ENCODE measurements at regions not wholly inside any gene's neighbourhood (a gene's known extent, or its start where the extent isn't known, plus 50 kb on each side); places are given as distances from the start of the nearest gene placed in this dataset.

GRCh38 chr5:164962329-164962961 lies 1457.0 kb downstream of the MAT2B start:
- Histone ChIP-seq H3K4me3 (no peak overlapping the region), H3K27ac (no peak overlapping the region)
- TF ChIP-seq, protein P1, sequence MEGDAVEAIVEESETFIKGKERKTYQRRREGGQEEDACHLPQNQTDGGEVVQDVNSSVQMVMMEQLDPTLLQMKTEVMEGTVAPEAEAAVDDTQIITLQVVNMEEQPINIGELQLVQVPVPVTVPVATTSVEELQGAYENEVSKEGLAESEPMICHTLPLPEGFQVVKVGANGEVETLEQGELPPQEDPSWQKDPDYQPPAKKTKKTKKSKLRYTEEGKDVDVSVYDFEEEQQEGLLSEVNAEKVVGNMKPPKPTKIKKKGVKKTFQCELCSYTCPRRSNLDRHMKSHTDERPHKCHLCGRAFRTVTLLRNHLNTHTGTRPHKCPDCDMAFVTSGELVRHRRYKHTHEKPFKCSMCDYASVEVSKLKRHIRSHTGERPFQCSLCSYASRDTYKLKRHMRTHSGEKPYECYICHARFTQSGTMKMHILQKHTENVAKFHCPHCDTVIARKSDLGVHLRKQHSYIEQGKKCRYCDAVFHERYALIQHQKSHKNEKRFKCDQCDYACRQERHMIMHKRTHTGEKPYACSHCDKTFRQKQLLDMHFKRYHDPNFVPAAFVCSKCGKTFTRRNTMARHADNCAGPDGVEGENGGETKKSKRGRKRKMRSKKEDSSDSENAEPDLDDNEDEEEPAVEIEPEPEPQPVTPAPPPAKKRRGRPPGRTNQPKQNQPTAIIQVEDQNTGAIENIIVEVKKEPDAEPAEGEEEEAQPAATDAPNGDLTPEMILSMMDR (IDR thresholded peaks at IDR 0.05): no peak
- no peak for DNase-seq (ENCODE audit: low spot score)

- DNase-seq (ENCODE audit: low spot score): no peak
- Histone ChIP-seq H3K27ac (no peak overlapping the region), H3K4me3 (no peak overlapping the region)
- TF ChIP-seq, protein P1 (IDR thresholded peaks at IDR 0.05): no peak
Measured at GRCh38 chr5:164966611-164967010, 1461.2 kb downstream of the MAT2B start.

- TF ChIP-seq, protein P1 (IDR thresholded peaks at IDR 0.05): no peak
- Histone ChIP-seq H3K27ac (no peak overlapping the region), H3K4me3 (no peak overlapping the region)
- no peak for DNase-seq (ENCODE audit: low spot score)
Measured at GRCh38 chr5:164967354-164967753, 1461.9 kb downstream of the MAT2B start.

DNA sequence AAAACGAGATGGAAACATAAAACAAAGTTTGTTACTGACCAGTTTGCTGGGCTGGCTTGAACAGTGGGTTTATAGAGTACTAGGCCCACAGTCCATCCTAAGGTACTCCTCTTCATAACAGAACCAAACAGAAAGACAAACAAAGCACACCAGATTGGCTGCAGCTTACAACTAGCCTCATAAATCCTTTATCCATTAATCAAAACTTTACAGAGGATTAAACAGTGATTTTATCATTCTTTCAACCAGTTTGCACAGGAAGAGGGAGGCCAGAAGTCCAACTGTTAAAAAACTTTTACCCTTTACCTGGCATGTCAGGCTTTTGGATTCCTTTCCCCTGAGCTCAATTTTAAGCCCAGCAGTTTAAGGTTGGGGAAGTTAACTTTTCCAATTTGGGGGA lies 1467.6 kb downstream of the MAT2B start:
- TF ChIP-seq, protein P1 (IDR thresholded peaks at IDR 0.05): no peak
- H3K27ac ChIP-seq: no peak overlapping the region

DNA sequence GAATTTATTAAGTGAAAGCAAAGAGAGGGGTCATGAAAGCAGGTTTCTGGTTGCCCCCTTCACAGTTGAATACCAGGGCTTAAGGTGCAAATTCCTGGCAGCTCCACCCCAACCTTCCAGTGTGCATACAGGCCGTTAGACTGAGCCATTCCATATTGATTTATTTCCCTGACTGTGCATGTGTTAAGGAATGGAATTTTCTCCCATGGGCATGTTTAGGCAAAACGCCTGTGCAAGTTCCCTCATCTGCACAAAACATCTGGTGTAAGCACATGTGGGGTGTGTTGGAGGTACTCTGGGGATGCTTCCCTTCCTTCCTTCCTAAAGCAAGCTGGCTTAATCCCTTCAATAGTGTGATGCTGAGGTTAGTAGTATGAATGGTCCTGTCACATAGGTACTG lies 1470.6 kb downstream of the MAT2B start:
- Histone ChIP-seq H3K4me3 (no peak overlapping the region), H3K27ac (no peak overlapping the region)
- DNase-seq (ENCODE audit: low spot score): no peak
- TF ChIP-seq, protein P1 (IDR thresholded peaks at IDR 0.05): no peak

More for the DNA sequence above, 1467.6 kb downstream of the MAT2B start:
- H3K4me3 ChIP-seq: no peak overlapping the region
- no peak for DNase-seq (ENCODE audit: low spot score)

DNA sequence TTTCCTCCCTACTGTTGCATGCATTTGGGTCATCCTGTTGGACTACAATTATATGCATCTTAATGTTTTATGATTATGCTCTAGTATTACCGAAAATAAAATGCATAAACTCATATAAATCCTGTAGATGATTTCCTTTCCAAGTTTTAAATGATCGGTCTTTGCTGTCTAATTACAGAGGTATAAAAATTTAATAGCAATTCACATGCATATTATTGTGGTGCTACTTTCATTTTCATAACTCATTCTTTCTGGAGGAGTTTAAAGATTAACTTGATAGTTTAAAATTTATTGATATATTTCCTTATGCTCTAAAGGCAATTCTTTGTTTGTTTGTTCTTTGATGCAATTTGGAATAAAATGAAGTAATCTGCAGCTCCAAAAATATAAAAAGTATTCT lies 1475.1 kb downstream of the MAT2B start:
- no peak for DNase-seq (ENCODE audit: low spot score)
- TF ChIP-seq, protein P1 (IDR thresholded peaks at IDR 0.05): no peak
- H3K27ac ChIP-seq: no peak overlapping the region
- no peak overlapping the region for H3K4me3 ChIP-seq

DNA sequence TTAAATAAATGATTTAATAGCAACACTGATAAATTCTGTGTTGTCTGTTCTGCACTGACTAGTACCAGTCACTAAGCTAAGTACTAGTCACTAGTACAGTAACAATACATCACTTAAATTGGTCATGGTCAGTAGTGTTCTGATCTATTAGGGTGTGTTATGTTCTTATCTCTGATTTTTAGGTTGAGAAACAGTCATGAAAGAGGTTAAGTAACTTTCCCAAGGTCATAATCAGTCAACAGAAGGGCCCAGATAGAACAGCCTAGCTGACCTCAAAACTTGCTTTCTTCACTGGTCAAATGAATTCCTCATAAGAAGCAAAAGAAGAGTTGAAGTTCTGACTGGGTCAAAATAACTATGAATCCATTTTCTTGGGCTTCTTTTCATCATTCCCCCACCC lies 1492.7 kb downstream of the MAT2B start:
- no peak for DNase-seq (ENCODE audit: low spot score)
- Histone ChIP-seq H3K27ac (no peak overlapping the region), H3K4me3 (no peak overlapping the region)
- TF ChIP-seq, protein P1 (IDR thresholded peaks at IDR 0.05): no peak
